PFSK-1 (cell line): ENCODE measurements at regions not wholly inside any gene's neighbourhood (a gene's known extent, or its start where the extent isn't known, plus 50 kb on each side); places are given as distances from the start of the nearest gene placed in this dataset.

Source experiments
- FOXP2 ChIP-seq: optimal IDR thresholded peaks from 2 replicates; pipeline ENCODE3; 2011; ENCODE audit warnings: borderline replicate concordance, control low read depth, inconsistent platforms; ENCODE audit not compliant: insufficient read depth; ENCODE audit errors: extremely low read length, extremely low read depth
- POLR2AphosphoS5 ChIP-seq: IDR thresholded peaks from 2 replicates; pipeline ENCODE4 v1.6.1; 2012; ENCODE audit warnings: low read depth, mild to moderate bottlenecking, control low read depth, low read length, moderate library complexity
- SIN3A ChIP-seq: IDR thresholded peaks from 2 replicates; pipeline ENCODE4 v1.6.1; 2012; ENCODE audit warnings: mild to moderate bottlenecking, low read length, moderate library complexity, borderline replicate concordance; ENCODE audit not compliant: insufficient read depth
- TAF1 ChIP-seq: IDR thresholded peaks from 2 replicates; pipeline ENCODE4 v1.6.1; 2012; ENCODE audit warnings: low read length, control low read depth, borderline replicate concordance; ENCODE audit not compliant: insufficient read depth
- TF ChIP-seq, protein P1 (sequence below), 2 experiments: IDR thresholded peaks; 2 replicates each; pipeline versions ENCODE4 v1.6.1 to v1.8.0; 2011 to 2012; ENCODE audit warnings: low read depth in 2 of 2, low read length in 2 of 2, control low read depth in 1 of 2, inconsistent platforms in 1 of 2, mild to moderate bottlenecking in 1 of 2, moderate library complexity in 1 of 2; ENCODE audit not compliant: insufficient read depth in 1 of 2

DNA sequence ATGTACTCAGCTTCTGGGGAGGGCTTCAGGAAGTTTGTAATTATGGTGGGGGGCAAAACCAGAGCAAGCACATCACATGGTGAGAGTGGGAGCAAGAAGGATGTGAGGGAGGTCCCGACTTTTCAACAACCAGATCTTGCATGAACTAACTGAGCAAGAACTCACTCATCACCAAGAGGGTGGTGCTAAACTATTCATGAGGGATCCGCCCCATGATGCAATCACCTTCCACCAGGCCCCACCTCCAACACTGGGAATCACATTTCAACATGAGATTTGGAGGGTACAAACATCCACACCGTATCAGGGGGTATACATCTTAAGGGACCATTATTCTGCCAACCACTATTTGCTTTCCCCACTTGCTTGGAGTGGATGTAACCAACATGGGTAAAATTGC is 209.6 kb upstream of the HNRNPA3 start:
- TF ChIP-seq FOXP2 = no peak
- TF ChIP-seq, protein P1, sequence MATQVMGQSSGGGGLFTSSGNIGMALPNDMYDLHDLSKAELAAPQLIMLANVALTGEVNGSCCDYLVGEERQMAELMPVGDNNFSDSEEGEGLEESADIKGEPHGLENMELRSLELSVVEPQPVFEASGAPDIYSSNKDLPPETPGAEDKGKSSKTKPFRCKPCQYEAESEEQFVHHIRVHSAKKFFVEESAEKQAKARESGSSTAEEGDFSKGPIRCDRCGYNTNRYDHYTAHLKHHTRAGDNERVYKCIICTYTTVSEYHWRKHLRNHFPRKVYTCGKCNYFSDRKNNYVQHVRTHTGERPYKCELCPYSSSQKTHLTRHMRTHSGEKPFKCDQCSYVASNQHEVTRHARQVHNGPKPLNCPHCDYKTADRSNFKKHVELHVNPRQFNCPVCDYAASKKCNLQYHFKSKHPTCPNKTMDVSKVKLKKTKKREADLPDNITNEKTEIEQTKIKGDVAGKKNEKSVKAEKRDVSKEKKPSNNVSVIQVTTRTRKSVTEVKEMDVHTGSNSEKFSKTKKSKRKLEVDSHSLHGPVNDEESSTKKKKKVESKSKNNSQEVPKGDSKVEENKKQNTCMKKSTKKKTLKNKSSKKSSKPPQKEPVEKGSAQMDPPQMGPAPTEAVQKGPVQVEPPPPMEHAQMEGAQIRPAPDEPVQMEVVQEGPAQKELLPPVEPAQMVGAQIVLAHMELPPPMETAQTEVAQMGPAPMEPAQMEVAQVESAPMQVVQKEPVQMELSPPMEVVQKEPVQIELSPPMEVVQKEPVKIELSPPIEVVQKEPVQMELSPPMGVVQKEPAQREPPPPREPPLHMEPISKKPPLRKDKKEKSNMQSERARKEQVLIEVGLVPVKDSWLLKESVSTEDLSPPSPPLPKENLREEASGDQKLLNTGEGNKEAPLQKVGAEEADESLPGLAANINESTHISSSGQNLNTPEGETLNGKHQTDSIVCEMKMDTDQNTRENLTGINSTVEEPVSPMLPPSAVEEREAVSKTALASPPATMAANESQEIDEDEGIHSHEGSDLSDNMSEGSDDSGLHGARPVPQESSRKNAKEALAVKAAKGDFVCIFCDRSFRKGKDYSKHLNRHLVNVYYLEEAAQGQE (IDR thresholded peaks at IDR 0.05; ENCODE audit: insufficient read depth in 1 of 2, low read depth in 2 of 2, low read length in 2 of 2) = no peak
- TF ChIP-seq TAF1 = no peak
- no peak for TF ChIP-seq SIN3A
- TF ChIP-seq POLR2AphosphoS5 = no peak

DNA sequence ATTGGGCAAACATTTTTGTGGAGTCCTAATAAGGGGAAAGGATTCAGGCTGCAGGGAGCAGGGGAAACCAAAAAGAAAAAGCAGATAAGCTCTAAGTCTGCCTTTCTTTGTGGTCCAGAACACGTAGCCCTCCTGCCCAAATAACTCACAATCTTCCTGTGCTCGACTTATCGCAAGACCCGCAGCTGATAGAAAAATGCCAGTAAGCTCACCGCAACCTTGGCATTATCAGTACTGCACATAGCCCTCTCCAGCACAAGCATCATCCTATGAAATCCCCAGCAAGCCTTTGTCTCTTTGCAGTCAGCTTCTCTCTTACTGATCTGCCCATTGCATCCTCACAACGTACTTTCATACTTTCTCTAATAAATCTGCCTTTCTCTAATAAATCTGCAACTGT is 202.4 kb upstream of the HNRNPA3 start:
- TF ChIP-seq, protein P1 (IDR thresholded peaks at IDR 0.05; ENCODE audit: insufficient read depth in 1 of 2, low read depth in 2 of 2, low read length in 2 of 2) = no peak
- TF ChIP-seq POLR2AphosphoS5 (no peak), FOXP2 (no peak), TAF1 (no peak), SIN3A (no peak)

DNA sequence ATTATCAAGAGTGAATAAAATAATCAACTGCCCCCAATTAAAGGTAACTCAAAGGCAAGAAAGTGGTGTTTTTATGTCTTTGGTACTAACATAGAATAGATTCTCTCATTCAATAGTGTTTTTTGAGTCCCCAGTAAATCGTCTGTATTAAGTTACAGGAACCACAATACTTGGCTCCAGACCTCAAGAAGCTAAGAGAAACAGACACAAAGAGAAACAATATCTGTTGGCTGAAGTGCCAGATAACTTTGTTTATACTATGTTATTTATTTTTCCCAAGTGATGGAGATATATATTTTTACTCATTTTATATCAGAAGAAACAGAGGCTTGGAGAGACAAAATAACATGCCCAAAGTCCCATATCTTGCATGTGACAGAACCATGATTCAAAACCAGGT is 201.7 kb upstream of the HNRNPA3 start:
- no peak for TF ChIP-seq SIN3A
- TF ChIP-seq TAF1 = no peak
- TF ChIP-seq, protein P1 (IDR thresholded peaks at IDR 0.05; ENCODE audit: insufficient read depth in 1 of 2, low read depth in 2 of 2, low read length in 2 of 2) = no peak
- TF ChIP-seq FOXP2 = no peak
- TF ChIP-seq POLR2AphosphoS5 = no peak

DNA sequence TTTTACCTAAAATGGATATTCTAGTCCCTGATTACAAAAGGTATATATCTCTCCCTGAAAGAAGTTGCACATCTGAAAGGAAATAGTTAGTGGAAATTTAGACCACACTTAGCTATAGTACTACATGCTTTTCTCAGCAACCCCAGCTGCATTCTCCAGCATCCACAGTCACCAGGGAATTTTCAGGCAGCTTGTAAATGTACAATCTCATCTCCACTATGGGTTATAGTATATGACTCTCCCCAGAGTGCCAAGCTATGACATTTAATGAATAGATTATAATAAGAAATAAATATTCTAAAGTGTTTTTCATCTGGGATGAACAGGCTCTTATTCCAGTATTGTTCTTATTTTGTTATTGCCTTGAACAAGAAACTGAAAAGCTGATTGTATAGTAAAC is 197.6 kb upstream of the HNRNPA3 start:
- TF ChIP-seq SIN3A (no peak), FOXP2 (no peak), TAF1 (no peak), POLR2AphosphoS5 (no peak)
- TF ChIP-seq, protein P1 (IDR thresholded peaks at IDR 0.05; ENCODE audit: insufficient read depth in 1 of 2, low read depth in 2 of 2, low read length in 2 of 2) = no peak

DNA sequence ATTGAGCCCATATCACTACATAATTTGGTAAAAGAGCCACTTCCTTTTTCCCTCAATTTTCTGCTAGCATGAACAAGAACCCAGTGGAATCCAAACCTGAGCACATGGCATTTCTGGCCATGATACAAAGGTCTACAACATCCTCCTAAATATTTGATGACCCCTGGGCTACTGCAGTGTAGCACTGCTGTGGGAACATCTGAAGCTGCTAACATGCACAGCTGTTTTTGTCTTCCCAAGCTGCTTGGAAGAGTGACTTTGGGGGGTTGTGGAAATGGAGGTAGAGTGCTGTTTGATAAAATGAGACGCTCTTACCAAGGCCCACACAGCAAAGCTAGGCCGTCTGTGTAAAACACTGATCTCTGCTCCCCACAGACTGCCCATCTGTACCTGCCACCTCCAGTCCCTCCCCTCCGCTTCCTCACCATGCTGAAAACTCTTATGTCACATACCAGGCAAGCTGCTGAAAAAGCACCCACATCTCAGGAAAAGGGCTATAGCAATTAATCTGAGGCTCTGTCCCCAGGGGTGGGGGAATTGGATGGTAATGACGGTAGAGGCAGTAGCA is 197.2 kb upstream of the HNRNPA3 start:
- TF ChIP-seq SIN3A (no peak), TAF1 (no peak), FOXP2 (no peak)
- TF ChIP-seq, protein P1 (IDR thresholded peaks at IDR 0.05; ENCODE audit: insufficient read depth in 1 of 2, low read depth in 2 of 2, low read length in 2 of 2) = no peak
